H1 (cell line): ENCODE measurements at regions not wholly inside any gene's neighbourhood (a gene's known extent, or its start where the extent isn't known, plus 50 kb on each side); places are given as distances from the start of the nearest gene placed in this dataset.

Source experiments
- ASH2L ChIP-seq: fragments of 200-600, 300-600 bp; sonication (generic); IDR thresholded peaks from one replicate; pipeline ENCODE4 v1.7.1; 2017; ENCODE audit warnings: low read length
- CEBPB ChIP-seq: IDR thresholded peaks from 2 replicates; pipeline ENCODE4 v1.6.1; 2012; ENCODE audit warnings: low read depth, low read length
- TEAD4 ChIP-seq: IDR thresholded peaks from 2 replicates; pipeline ENCODE4 v1.6.1; 2012; ENCODE audit warnings: low read depth, low read length, inconsistent platforms, mixed read lengths
- TF ChIP-seq, protein P1 (sequence below): fragments of 300-600 bp; sonication (generic); IDR thresholded peaks from 2 replicates; pipeline ENCODE4 v1.7.1; 2012; ENCODE audit warnings: low read length, moderate library complexity, mild to moderate bottlenecking, inconsistent platforms; ENCODE audit not compliant: insufficient replicate concordance
- TF ChIP-seq, protein P2 (sequence below): IDR thresholded peaks from 2 replicates; pipeline ENCODE4 v1.6.1; 2012; ENCODE audit warnings: inconsistent platforms

GRCh38 chr3:163935411-163935810, 1142.9 kb downstream of the SI start (continued):
- TF ChIP-seq, protein P1, sequence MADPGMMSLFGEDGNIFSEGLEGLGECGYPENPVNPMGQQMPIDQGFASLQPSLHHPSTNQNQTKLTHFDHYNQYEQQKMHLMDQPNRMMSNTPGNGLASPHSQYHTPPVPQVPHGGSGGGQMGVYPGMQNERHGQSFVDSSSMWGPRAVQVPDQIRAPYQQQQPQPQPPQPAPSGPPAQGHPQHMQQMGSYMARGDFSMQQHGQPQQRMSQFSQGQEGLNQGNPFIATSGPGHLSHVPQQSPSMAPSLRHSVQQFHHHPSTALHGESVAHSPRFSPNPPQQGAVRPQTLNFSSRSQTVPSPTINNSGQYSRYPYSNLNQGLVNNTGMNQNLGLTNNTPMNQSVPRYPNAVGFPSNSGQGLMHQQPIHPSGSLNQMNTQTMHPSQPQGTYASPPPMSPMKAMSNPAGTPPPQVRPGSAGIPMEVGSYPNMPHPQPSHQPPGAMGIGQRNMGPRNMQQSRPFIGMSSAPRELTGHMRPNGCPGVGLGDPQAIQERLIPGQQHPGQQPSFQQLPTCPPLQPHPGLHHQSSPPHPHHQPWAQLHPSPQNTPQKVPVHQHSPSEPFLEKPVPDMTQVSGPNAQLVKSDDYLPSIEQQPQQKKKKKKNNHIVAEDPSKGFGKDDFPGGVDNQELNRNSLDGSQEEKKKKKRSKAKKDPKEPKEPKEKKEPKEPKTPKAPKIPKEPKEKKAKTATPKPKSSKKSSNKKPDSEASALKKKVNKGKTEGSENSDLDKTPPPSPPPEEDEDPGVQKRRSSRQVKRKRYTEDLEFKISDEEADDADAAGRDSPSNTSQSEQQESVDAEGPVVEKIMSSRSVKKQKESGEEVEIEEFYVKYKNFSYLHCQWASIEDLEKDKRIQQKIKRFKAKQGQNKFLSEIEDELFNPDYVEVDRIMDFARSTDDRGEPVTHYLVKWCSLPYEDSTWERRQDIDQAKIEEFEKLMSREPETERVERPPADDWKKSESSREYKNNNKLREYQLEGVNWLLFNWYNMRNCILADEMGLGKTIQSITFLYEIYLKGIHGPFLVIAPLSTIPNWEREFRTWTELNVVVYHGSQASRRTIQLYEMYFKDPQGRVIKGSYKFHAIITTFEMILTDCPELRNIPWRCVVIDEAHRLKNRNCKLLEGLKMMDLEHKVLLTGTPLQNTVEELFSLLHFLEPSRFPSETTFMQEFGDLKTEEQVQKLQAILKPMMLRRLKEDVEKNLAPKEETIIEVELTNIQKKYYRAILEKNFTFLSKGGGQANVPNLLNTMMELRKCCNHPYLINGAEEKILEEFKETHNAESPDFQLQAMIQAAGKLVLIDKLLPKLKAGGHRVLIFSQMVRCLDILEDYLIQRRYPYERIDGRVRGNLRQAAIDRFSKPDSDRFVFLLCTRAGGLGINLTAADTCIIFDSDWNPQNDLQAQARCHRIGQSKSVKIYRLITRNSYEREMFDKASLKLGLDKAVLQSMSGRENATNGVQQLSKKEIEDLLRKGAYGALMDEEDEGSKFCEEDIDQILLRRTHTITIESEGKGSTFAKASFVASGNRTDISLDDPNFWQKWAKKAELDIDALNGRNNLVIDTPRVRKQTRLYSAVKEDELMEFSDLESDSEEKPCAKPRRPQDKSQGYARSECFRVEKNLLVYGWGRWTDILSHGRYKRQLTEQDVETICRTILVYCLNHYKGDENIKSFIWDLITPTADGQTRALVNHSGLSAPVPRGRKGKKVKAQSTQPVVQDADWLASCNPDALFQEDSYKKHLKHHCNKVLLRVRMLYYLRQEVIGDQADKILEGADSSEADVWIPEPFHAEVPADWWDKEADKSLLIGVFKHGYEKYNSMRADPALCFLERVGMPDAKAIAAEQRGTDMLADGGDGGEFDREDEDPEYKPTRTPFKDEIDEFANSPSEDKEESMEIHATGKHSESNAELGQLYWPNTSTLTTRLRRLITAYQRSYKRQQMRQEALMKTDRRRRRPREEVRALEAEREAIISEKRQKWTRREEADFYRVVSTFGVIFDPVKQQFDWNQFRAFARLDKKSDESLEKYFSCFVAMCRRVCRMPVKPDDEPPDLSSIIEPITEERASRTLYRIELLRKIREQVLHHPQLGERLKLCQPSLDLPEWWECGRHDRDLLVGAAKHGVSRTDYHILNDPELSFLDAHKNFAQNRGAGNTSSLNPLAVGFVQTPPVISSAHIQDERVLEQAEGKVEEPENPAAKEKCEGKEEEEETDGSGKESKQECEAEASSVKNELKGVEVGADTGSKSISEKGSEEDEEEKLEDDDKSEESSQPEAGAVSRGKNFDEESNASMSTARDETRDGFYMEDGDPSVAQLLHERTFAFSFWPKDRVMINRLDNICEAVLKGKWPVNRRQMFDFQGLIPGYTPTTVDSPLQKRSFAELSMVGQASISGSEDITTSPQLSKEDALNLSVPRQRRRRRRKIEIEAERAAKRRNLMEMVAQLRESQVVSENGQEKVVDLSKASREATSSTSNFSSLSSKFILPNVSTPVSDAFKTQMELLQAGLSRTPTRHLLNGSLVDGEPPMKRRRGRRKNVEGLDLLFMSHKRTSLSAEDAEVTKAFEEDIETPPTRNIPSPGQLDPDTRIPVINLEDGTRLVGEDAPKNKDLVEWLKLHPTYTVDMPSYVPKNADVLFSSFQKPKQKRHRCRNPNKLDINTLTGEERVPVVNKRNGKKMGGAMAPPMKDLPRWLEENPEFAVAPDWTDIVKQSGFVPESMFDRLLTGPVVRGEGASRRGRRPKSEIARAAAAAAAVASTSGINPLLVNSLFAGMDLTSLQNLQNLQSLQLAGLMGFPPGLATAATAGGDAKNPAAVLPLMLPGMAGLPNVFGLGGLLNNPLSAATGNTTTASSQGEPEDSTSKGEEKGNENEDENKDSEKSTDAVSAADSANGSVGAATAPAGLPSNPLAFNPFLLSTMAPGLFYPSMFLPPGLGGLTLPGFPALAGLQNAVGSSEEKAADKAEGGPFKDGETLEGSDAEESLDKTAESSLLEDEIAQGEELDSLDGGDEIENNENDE: no peak
- no peak for TF ChIP-seq TEAD4
- no peak for TF ChIP-seq CEBPB
- TF ChIP-seq, protein P2, sequence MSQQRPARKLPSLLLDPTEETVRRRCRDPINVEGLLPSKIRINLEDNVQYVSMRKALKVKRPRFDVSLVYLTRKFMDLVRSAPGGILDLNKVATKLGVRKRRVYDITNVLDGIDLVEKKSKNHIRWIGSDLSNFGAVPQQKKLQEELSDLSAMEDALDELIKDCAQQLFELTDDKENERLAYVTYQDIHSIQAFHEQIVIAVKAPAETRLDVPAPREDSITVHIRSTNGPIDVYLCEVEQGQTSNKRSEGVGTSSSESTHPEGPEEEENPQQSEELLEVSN: no peak
- TF ChIP-seq ASH2L: no peak
